HEK293 (cell line): ENCODE measurements at regions not wholly inside any gene's neighbourhood (a gene's known extent, or its start where the extent isn't known, plus 50 kb on each side); places are given as distances from the start of the nearest gene placed in this dataset.

Source experiments
- CTCF ChIP-seq: fragments of 450-650 bp; formaldehyde crosslinking; IDR thresholded peaks from 2 replicates; pipeline ENCODE4 v1.5.1; 2016; ENCODE audit warnings: missing biosample characterization, missing genetic modification characterization
- PATZ1 ChIP-seq: fragments of 450-650 bp; formaldehyde crosslinking; IDR thresholded peaks from 2 replicates; pipeline ENCODE4 v1.5.1; 2016; ENCODE audit warnings: missing biosample characterization, missing genetic modification characterization
- REST ChIP-seq: fragments of 450-650 bp; formaldehyde crosslinking; IDR thresholded peaks from 2 replicates; pipeline ENCODE4 v1.5.1; 2016; ENCODE audit warnings: missing biosample characterization, missing genetic modification characterization
- TCF7L2 ChIP-seq: IDR thresholded peaks from 2 replicates; pipeline ENCODE4 v1.6.1; 2011; ENCODE audit warnings: low read depth, mild to moderate bottlenecking, inconsistent platforms, low read length, moderate library complexity, borderline replicate concordance
- TSHZ1 ChIP-seq: fragments of 450-650 bp; formaldehyde crosslinking; IDR thresholded peaks from 2 replicates; pipeline ENCODE4 v1.5.1; 2016; ENCODE audit warnings: missing biosample characterization, missing genetic modification characterization, borderline replicate concordance
- ZBTB8A ChIP-seq: fragments of 450-650 bp; formaldehyde crosslinking; IDR thresholded peaks from 2 replicates; pipeline ENCODE4 v1.5.1; 2016; ENCODE audit warnings: missing biosample characterization, missing genetic modification characterization
- ZNF335 ChIP-seq: fragments of 450-650 bp; formaldehyde crosslinking; conservative IDR thresholded peaks from 2 replicates; pipeline ENCODE4 v1.5.1; 2016; ENCODE audit warnings: missing biosample characterization, missing genetic modification characterization

GRCh38 chr4:103457566-103457965 lies 259.4 kb upstream of the CENPE start:
- no peak for TF ChIP-seq ZBTB8A (tag by site-specific recombination)
- TF ChIP-seq ZNF335 (tag by site-specific recombination), result no peak
- TF ChIP-seq REST (tag by site-specific recombination), result no peak
- TF ChIP-seq CTCF (tag by site-specific recombination), result no peak
- no peak for TF ChIP-seq TSHZ1 (tag by site-specific recombination)
- no peak for TF ChIP-seq TCF7L2
- TF ChIP-seq PATZ1 (tag by site-specific recombination), result no peak
